GM10248 (cell line): ENCODE measurements at regions not wholly inside any gene's neighbourhood (a gene's known extent, or its start where the extent isn't known, plus 50 kb on each side); places are given as distances from the start of the nearest gene placed in this dataset.

Experiments used
- CTCF ChIA-PET: fragments of 300-600 bp; sonication (Branson Sonifier 250); formaldehyde crosslinking; extraction: SDS; loops from one replicate; lab custom pipeline; 2021; ENCODE audit warnings: antibody characterized with exemption; lab: Yijun Ruan, JAX
- POLR2A ChIA-PET: fragments of 350-650 bp; sonication (Branson Sonifier 250); formaldehyde crosslinking; extraction: SDS; loops from one replicate; lab custom pipeline; 2020; ENCODE audit warnings: antibody characterized with exemption; lab: Yijun Ruan, JAX
- DNase-seq: peaks from one replicate; pipeline ENCODE4 v3.0.0; 2012; ENCODE audit errors: extremely low spot score
- TF ChIP-seq, protein P1 (sequence below): IDR thresholded peaks from 2 replicates; pipeline ENCODE4 v1.5.1; 2012; ENCODE audit warnings: mild to moderate bottlenecking, low read depth; ENCODE audit errors: extremely low read depth, missing control alignments, control extremely low read depth

DNA sequence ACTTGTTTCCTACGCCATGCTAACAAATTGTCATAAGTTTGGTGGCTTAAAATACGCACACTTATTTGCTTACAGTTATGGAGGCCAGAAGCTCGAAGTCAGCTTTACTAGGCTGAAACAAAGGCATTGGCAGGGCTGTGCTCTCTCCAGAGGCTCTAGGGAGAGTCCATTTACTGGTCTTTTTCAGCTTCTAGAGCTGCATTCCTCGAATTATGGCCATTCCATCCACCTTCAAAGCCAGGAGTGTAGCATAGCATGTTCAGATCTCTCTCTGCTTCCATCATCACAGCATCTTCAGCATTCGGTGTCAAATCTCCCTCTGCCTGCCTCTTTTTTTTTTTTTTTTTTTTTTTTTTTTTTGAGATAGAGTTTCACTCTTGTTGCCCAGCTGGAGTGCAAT lies 670.2 kb downstream of the ACTL7B start:
- TF ChIP-seq, protein P1, sequence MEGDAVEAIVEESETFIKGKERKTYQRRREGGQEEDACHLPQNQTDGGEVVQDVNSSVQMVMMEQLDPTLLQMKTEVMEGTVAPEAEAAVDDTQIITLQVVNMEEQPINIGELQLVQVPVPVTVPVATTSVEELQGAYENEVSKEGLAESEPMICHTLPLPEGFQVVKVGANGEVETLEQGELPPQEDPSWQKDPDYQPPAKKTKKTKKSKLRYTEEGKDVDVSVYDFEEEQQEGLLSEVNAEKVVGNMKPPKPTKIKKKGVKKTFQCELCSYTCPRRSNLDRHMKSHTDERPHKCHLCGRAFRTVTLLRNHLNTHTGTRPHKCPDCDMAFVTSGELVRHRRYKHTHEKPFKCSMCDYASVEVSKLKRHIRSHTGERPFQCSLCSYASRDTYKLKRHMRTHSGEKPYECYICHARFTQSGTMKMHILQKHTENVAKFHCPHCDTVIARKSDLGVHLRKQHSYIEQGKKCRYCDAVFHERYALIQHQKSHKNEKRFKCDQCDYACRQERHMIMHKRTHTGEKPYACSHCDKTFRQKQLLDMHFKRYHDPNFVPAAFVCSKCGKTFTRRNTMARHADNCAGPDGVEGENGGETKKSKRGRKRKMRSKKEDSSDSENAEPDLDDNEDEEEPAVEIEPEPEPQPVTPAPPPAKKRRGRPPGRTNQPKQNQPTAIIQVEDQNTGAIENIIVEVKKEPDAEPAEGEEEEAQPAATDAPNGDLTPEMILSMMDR: no peak
- CTCF ChIA-PET: no interaction called here
- DNase-seq: no peak
- POLR2A ChIA-PET: no interaction called here

DNA sequence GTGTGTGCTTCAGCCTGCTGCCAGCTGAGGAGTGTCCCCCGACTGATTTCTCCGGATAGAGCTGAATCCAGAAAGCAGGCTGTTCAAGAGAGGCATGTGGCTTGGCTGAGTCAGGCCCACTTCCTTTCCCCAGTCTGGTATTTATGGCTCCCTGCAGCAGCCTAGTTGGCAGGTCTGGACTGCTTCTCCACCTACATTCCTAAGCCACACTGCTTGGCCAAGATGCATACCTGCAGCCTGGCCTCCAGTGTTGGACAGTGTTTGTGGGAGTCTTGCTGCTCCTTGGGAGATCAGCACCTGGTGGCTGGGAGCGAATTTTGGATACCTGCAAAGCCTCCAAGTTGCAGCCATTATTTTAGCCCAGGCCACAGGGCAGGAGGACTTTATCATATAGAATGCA lies 670.8 kb downstream of the ACTL7B start:
- ChIA-PET POLR2A (no interaction called here), CTCF (no interaction called here)
- no peak for DNase-seq
- TF ChIP-seq, protein P1: no peak

DNA sequence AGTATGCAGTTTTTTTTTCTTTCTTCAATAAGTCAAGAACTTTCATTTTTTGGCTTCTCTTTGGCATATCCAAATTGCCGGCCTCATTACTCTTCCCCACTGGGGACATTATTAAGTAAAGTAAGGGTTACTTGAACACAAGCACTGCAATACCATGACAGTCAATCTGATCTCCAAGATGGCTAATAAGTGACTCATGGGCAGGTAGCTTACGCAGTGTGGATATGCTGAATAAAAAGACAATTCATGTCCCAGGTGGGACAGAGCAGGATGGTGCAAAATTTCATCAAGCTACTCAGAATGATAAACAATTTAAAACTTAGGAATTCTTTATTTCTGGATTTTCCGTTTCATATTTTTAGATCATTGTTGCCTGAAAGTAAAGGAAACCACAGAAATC lies 671.8 kb downstream of the ACTL7B start:
- ChIA-PET CTCF (no interaction called here), POLR2A (no interaction called here)
- TF ChIP-seq, protein P1: no peak
- DNase-seq: no peak

DNA sequence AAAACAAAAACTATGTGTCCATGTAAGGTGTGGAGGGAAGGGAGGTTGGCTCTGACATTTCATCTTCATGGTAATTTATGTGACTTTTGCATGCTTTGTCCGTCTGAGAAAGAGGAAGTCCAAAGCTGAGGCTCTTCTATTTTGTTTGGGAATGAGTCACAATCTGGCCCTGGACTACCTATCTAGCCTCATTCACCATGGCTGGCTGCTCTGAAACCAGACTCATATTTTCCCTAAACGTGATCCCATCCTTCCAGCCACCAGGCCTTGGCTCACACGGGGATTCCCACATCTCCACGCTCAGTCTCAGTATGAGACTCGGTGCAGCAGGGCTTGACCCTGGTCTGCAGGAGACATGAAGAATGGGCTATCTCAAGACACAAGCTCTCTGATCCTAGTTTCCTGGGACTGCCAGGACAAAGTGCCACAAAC lies 672.8 kb downstream of the ACTL7B start:
- ChIA-PET POLR2A (no interaction called here), CTCF (no interaction called here)
- TF ChIP-seq, protein P1: no peak
- peak; percentile 41 for DNase-seq

DNA sequence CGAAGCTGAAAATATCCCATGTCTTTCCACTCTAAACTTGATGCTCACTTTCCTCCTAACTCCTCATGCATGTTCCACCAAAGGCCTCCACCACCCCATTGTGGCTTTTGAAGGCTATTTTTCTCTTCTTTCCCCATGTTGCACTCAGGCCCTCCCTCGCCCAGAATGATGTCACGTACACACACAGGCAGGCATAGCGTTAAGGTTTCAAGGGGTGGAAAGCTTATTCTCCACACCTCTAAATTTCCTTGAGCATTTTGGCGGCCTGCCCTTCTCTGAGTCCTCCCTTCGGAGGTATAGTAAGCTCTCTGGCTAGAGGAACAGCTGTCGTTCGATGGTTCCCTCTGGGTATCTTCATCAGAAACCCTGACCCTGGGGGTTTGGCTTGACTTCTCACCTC lies 673.5 kb downstream of the ACTL7B start:
- ChIA-PET POLR2A (no interaction called here), CTCF (interaction anchor here (2.0 kb wide), 1 partner anchor 12 kb away, joined by 5 read pairs; no protein-coding TSS in a partner anchor)
- DNase-seq: no peak
- TF ChIP-seq, protein P1: no peak

DNA sequence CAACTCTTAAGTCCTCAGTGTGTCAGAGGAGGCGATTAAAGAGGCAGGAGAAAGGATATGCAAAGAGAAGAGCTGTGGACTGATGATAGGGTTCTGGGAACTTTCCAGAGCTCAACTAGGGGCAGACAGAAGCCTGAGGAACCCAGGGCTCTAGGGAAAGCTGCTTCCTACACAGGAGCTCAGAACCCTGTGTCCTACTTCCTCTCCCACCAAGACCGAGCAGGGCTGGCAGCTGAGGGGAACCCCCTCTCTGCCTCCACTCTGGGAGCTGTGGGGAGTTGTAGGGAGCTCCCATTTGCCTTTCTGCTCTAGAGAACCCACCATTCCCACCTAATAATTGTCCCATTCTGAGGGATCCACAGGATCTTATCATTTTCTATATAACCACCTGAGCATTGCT lies 674.3 kb downstream of the ACTL7B start:
- DNase-seq: no peak
- TF ChIP-seq, protein P1: no peak
- CTCF ChIA-PET: interaction anchor here (2.0 kb wide), 1 partner anchor 13 kb away, joined by 5 read pairs; no protein-coding TSS in a partner anchor
- POLR2A ChIA-PET: no interaction called here
